Loucy (cell line): ENCODE measurements at regions not wholly inside any gene's neighbourhood (a gene's known extent, or its start where the extent isn't known, plus 50 kb on each side); places are given as distances from the start of the nearest gene placed in this dataset.
"Not testable (repeated sequence)": the region's sequence is repeated elsewhere in the genome, so short reads cannot be mapped to it uniquely, and the experiment has no call there.

Experiments
- H2AFZ ChIP-seq: fragments of 200-600 bp; sonication (generic); 2 replicates; pipeline ENCODE4 v1.6.0; 2016; ENCODE audit warnings: antibody characterized with exemption, mild to moderate bottlenecking, low read length, moderate library complexity
- H3F3A ChIP-seq: fragments of 200-600 bp; 2 replicates; pipeline ENCODE4 v1.6.0; 2016; ENCODE audit warnings: antibody characterized with exemption, low read depth, mild to moderate bottlenecking
- H3K27me3 ChIP-seq: fragments of 200-600 bp; sonication (generic); 2 replicates; pipeline ENCODE4 v1.6.1; 2014; ENCODE audit warnings: low read length, mild to moderate bottlenecking; ENCODE audit not compliant: insufficient read depth, poor library complexity, severe bottlenecking
- H3K36me3 ChIP-seq: fragments of 200-600 bp; sonication (generic); 2 replicates; pipeline ENCODE4 v1.6.1; 2016; ENCODE audit warnings: low read length; ENCODE audit not compliant: insufficient read depth
- H3K4me1 ChIP-seq: fragments of 200-600 bp; sonication (generic); 2 replicates; pipeline ENCODE4 v1.5.1; 2014; ENCODE audit warnings: low read length, mild to moderate bottlenecking; ENCODE audit not compliant: insufficient read depth, poor library complexity, severe bottlenecking
- H3K4me2 ChIP-seq: fragments of 200-600 bp; sonication (generic); 2 replicates; pipeline ENCODE4 v1.6.0; 2014; ENCODE audit warnings: antibody characterized with exemption, low read length, low read depth, mild to moderate bottlenecking; ENCODE audit not compliant: poor library complexity, severe bottlenecking
- H3K4me3 ChIP-seq: fragments of 200-600 bp; sonication (generic); 2 replicates; pipeline ENCODE4 v1.5.1; 2014; ENCODE audit warnings: low read length, mild to moderate bottlenecking, mixed read lengths; ENCODE audit not compliant: poor library complexity, severe bottlenecking
- H3K79me2 ChIP-seq: fragments of 200-600 bp; sonication (generic); 2 replicates; pipeline ENCODE4 v1.6.1; 2014; ENCODE audit warnings: low read length; ENCODE audit not compliant: insufficient read depth
- H3K9ac ChIP-seq: fragments of 200-600 bp; sonication (generic); 2 replicates; pipeline ENCODE4 v1.6.0; 2014; ENCODE audit warnings: mild to moderate bottlenecking, low read depth, low read length, moderate library complexity; ENCODE audit not compliant: poor library complexity, severe bottlenecking
- H3K9me2 ChIP-seq: fragments of 200-600 bp; sonication (generic); replicated peaks from 2 replicates; pipeline ENCODE4 v1.6.1; 2016; ENCODE audit warnings: low read depth, low read length, mixed read lengths
- H3K9me3 ChIP-seq: fragments of 200-600 bp; sonication (generic); 2 replicates; pipeline ENCODE4 v1.6.1; 2014; ENCODE audit warnings: mild to moderate bottlenecking, antibody characterized with exemption, low read length, low read depth; ENCODE audit not compliant: insufficient read depth
- H4K20me1 ChIP-seq: fragments of 200-600 bp; sonication (generic); 2 replicates; pipeline ENCODE4 v1.6.0; 2014; ENCODE audit warnings: antibody characterized with exemption, low read length, mild to moderate bottlenecking; ENCODE audit not compliant: insufficient read depth, poor library complexity, severe bottlenecking
- CTCF ChIP-seq: fragments of 200-600 bp; sonication (generic); conservative IDR thresholded peaks from 2 replicates; pipeline ENCODE4 v1.5.1; 2014; ENCODE audit warnings: mild to moderate bottlenecking, antibody characterized with exemption, low read length
- EZH2phosphoT487 ChIP-seq: fragments of 200-600 bp; IDR thresholded peaks from 2 replicates; pipeline ENCODE4 v1.6.1; 2018; ENCODE audit warnings: antibody characterized with exemption, mild to moderate bottlenecking, moderate library complexity, borderline replicate concordance

- no peak overlapping the region for H3K4me2 ChIP-seq
- H3K4me1 ChIP-seq, result no peaks in the 10 kb centered on the region
- H3K4me3 ChIP-seq, result no peak overlapping the region
- no peaks in the 10 kb centered on the region for H3K36me3 ChIP-seq
- H2AFZ ChIP-seq, result no peak overlapping the region
- no peaks in the 10 kb centered on the region for H4K20me1 ChIP-seq
- H3K9me2 ChIP-seq, result no peaks in the 10 kb centered on the region
- no peaks in the 10 kb centered on the region for H3F3A ChIP-seq
- TF ChIP-seq CTCF, result no peak
- no peak for TF ChIP-seq EZH2phosphoT487
- no peaks in the 10 kb centered on the region for H3K27me3 ChIP-seq
- no peaks in the 10 kb centered on the region for H3K9me3 ChIP-seq
- no peak overlapping the region for H3K9ac ChIP-seq
- no peaks in the 10 kb centered on the region for H3K79me2 ChIP-seq
Measured at GRCh38 chr1:73671530-73671929, 526.4 kb downstream of the LRRIQ3 start.

DNA sequence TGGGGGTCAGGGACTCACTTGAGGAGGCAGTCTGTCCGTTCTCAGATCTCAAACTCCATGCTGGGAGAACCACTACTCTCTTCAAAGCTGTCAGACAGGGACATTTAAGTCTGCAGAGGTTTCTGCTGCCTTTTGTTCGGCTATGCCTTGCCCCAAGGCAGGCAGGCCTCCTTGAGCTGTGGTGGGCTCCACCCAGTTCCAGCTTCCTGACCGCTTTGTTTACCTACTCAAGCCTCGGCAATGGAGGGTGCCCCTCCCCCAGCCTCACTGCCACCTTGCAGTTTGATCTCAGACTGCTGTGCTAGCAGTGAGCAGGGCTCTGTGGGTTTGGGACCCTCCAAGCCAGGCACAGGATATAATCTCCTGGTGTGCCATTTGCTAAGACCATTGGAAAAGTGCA is 530.0 kb downstream of the LRRIQ3 start:
- H4K20me1 ChIP-seq, H3K4me1 ChIP-seq, H3K9me2 ChIP-seq, H3K4me3 ChIP-seq, H2AFZ ChIP-seq, H3K79me2 ChIP-seq, H3K27me3 ChIP-seq, H3K36me3 ChIP-seq, H3F3A ChIP-seq, H3K9me3 ChIP-seq, H3K9ac ChIP-seq, H3K4me2 ChIP-seq: not testable (repeated sequence)

GRCh38 chr1:73662526-73662925 is 535.5 kb downstream of the LRRIQ3 start:
- no peak for TF ChIP-seq EZH2phosphoT487
- no peak for TF ChIP-seq CTCF

GRCh38 chr1:73659136-73659535 is 538.8 kb downstream of the LRRIQ3 start:
- no peaks in the 10 kb centered on the region for H3K9me2 ChIP-seq
- H3K9ac ChIP-seq, result no peak overlapping the region
- no peak overlapping the region for H3K4me2 ChIP-seq
- no peak overlapping the region for H2AFZ ChIP-seq
- no peak for TF ChIP-seq EZH2phosphoT487
- no peak for TF ChIP-seq CTCF
- no peaks in the 10 kb centered on the region for H3K36me3 ChIP-seq
- H3F3A ChIP-seq, result no peaks in the 10 kb centered on the region
- H3K27me3 ChIP-seq, result no peaks in the 10 kb centered on the region
- H3K9me3 ChIP-seq, result no peaks in the 10 kb centered on the region
- H4K20me1 ChIP-seq, result no peaks in the 10 kb centered on the region
- H3K4me3 ChIP-seq, result no peak overlapping the region
- no peaks in the 10 kb centered on the region for H3K79me2 ChIP-seq
- no peaks in the 10 kb centered on the region for H3K4me1 ChIP-seq

More at GRCh38 chr1:73662526-73662925, 535.5 kb downstream of the LRRIQ3 start:
- Histone ChIP-seq H3K9me2 (no peaks in the 10 kb centered on the region), H3K4me3 (no peak overlapping the region), H3K36me3 (no peaks in the 10 kb centered on the region), H3F3A (no peaks in the 10 kb centered on the region), H4K20me1 (no peaks in the 10 kb centered on the region), H3K4me1 (no peaks in the 10 kb centered on the region), H3K9ac (no peak overlapping the region), H3K9me3 (no peaks in the 10 kb centered on the region), H3K27me3 (no peaks in the 10 kb centered on the region), H3K4me2 (no peak overlapping the region), H2AFZ (no peak overlapping the region), H3K79me2 (no peaks in the 10 kb centered on the region)
